Spleen (tissue), 7 donors: ENCODE measurements at regions not wholly inside any gene's neighbourhood (a gene's known extent, or its start where the extent isn't known, plus 50 kb on each side); places are given as distances from the start of the nearest gene placed in this dataset.

ENCODE experiments used
- POLR2A ChIP-seq, 3 donors: fragments of 450-650 bp; IDR thresholded peaks; one replicate each; pipeline ENCODE4 v1.5.1; 2017; ENCODE audit warnings: antibody characterized with exemption in 3 of 3, mild to moderate bottlenecking in 1 of 3
- TF ChIP-seq, protein P1 (sequence below), 11 experiments: fragments of 200-600 bp in 7 of 11; fragments of 450-650 bp in 4 of 11; sonication (generic) in 4 of 11; IDR thresholded peaks in 8 of 11; conservative IDR thresholded peaks in 3 of 11; 1 replicate in 7 of 11; 2 replicates in 4 of 11; pipeline versions ENCODE4 v1.4.0 to v1.8.0; 2016 to 2021; ENCODE audit warnings: antibody characterized with exemption in 11 of 11, inconsistent platforms in 4 of 11, mild to moderate bottlenecking in 1 of 11
- donor health status: DM: no; HTN: no; CAD: no; lungs with moderate emphysema.
- donor health status: DM: no; HTN: no; CAD: no.
- donor health status: DM: no; HTN: no; CAD: no.

DNA sequence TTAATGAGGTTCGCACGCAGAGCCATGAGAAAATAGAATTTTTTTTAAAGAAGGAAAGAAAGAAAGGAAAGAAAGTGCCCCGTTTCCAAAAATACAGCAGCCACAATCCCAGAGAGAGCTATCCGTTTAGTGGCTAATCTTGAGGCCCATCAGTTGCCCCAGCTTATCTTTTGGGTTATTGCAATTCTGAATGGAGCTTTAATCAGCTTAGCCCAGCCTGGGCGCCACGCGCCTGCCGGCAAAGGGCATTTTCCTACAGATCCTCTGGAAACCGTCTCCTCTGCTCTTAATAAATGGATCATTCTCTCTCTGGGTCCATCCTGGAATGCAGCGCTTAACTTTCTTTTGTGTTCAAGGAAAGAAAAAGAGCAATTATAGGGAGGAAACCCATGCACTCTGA is 413.3 kb downstream of the MAFB start:
- TF ChIP-seq, protein P1, sequence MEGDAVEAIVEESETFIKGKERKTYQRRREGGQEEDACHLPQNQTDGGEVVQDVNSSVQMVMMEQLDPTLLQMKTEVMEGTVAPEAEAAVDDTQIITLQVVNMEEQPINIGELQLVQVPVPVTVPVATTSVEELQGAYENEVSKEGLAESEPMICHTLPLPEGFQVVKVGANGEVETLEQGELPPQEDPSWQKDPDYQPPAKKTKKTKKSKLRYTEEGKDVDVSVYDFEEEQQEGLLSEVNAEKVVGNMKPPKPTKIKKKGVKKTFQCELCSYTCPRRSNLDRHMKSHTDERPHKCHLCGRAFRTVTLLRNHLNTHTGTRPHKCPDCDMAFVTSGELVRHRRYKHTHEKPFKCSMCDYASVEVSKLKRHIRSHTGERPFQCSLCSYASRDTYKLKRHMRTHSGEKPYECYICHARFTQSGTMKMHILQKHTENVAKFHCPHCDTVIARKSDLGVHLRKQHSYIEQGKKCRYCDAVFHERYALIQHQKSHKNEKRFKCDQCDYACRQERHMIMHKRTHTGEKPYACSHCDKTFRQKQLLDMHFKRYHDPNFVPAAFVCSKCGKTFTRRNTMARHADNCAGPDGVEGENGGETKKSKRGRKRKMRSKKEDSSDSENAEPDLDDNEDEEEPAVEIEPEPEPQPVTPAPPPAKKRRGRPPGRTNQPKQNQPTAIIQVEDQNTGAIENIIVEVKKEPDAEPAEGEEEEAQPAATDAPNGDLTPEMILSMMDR (IDR thresholded peaks at IDR 0.05 in 8 of 11, conservative IDR thresholded peaks at IDR 0.05 in 3 of 11): no peak
- TF ChIP-seq POLR2A (IDR thresholded peaks at IDR 0.05): no peak
